ENCODE measurements at regions not wholly inside any gene's neighbourhood (a gene's known extent, or its start where the extent isn't known, plus 50 kb on each side); places are given as distances from the start of the nearest gene placed in this dataset.

- DNase-seq: no peak
- H3K27ac ChIP-seq (ENCODE audit: low read depth in 2 of 2, low read length in 2 of 2): no peak overlapping the region
- H3K9ac ChIP-seq (ENCODE audit: low read length in 3 of 3): no peak overlapping the region
- TF ChIP-seq CTCF (IDR thresholded peaks at IDR 0.05; ENCODE audit: borderline replicate concordance, extremely low read depth, insufficient read depth): no peak
- no peaks in the 10 kb centered on the region for H3K36me3 ChIP-seq (ENCODE audit: control insufficient read depth in 2 of 3, insufficient read depth in 3 of 3, low read length in 3 of 3)
- intact Hi-C loops (cut with DNase I): no loop called here
- H3K9me3 ChIP-seq (ENCODE audit: control insufficient read depth in 2 of 3, insufficient read depth in 1 of 3, low read length in 3 of 3): no peaks in the 10 kb centered on the region
- no peaks in the 10 kb centered on the region for H3K4me1 ChIP-seq (ENCODE audit: control insufficient read depth in 2 of 3, insufficient read depth in 2 of 3, low read depth in 1 of 3, low read length in 3 of 3)
- H3K27me3 ChIP-seq (ENCODE audit: control insufficient read depth, insufficient read depth, low read length): no peaks in the 10 kb centered on the region
- no peak for FAIRE-seq
- no peak overlapping the region for H3K4me3 ChIP-seq (ENCODE audit: low read length in 3 of 3)
Measured at GRCh38 chr1:13996334-13996733, 296.3 kb downstream of the PRDM2 start.

GRCh38 chr1:14003552-14003951 lies 303.6 kb downstream of the PRDM2 start:
- Histone ChIP-seq H3K4me1 (ENCODE audit: control insufficient read depth in 2 of 3, insufficient read depth in 2 of 3, low read depth in 1 of 3, low read length in 3 of 3) (no peaks in the 10 kb centered on the region), H3K36me3 (ENCODE audit: control insufficient read depth in 2 of 3, insufficient read depth in 3 of 3, low read length in 3 of 3) (no peaks in the 10 kb centered on the region), H3K4me3 (ENCODE audit: low read length in 3 of 3) (no peak overlapping the region), H3K27me3 (ENCODE audit: control insufficient read depth, insufficient read depth, low read length) (no peaks in the 10 kb centered on the region), H3K9me3 (ENCODE audit: control insufficient read depth in 2 of 3, insufficient read depth in 1 of 3, low read length in 3 of 3) (peaks cover 0 to 9% (median 0%) of the 10 kb centered on the region in 3 donors), H3K9ac (ENCODE audit: low read length in 3 of 3) (no peak overlapping the region), H3K27ac (ENCODE audit: low read depth in 2 of 2, low read length in 2 of 2) (no peak overlapping the region)
- intact Hi-C loops (cut with DNase I): no loop called here
- no peak for TF ChIP-seq CTCF (IDR thresholded peaks at IDR 0.05; ENCODE audit: borderline replicate concordance, extremely low read depth, insufficient read depth)
- DNase-seq (no peak), FAIRE-seq (no peak)

GRCh38 chr1:14009582-14009981 lies 309.6 kb downstream of the PRDM2 start:
- FAIRE-seq: no peak
- Histone ChIP-seq H3K27ac (ENCODE audit: low read depth in 2 of 2, low read length in 2 of 2) (no peak overlapping the region), H3K36me3 (ENCODE audit: control insufficient read depth in 2 of 3, insufficient read depth in 3 of 3, low read length in 3 of 3) (no peaks in the 10 kb centered on the region), H3K9me3 (ENCODE audit: control insufficient read depth in 2 of 3, insufficient read depth in 1 of 3, low read length in 3 of 3) (peaks cover 0 to 9% (median 0%) of the 10 kb centered on the region in 3 donors), H3K4me1 (ENCODE audit: control insufficient read depth in 2 of 3, insufficient read depth in 2 of 3, low read depth in 1 of 3, low read length in 3 of 3) (no peaks in the 10 kb centered on the region), H3K9ac (ENCODE audit: low read length in 3 of 3) (no peak overlapping the region), H3K4me3 (ENCODE audit: low read length in 3 of 3) (no peak overlapping the region), H3K27me3 (ENCODE audit: control insufficient read depth, insufficient read depth, low read length) (no peaks in the 10 kb centered on the region)
- no peak for TF ChIP-seq CTCF (IDR thresholded peaks at IDR 0.05; ENCODE audit: borderline replicate concordance, extremely low read depth, insufficient read depth)
- intact Hi-C loops (cut with DNase I): no loop called here
- no peak for DNase-seq

GRCh38 chr1:14010476-14010875 lies 310.5 kb downstream of the PRDM2 start:
- Histone ChIP-seq H3K27me3 (ENCODE audit: control insufficient read depth, insufficient read depth, low read length) (no peaks in the 10 kb centered on the region), H3K36me3 (ENCODE audit: control insufficient read depth in 2 of 3, insufficient read depth in 3 of 3, low read length in 3 of 3) (no peaks in the 10 kb centered on the region), H3K4me1 (ENCODE audit: control insufficient read depth in 2 of 3, insufficient read depth in 2 of 3, low read depth in 1 of 3, low read length in 3 of 3) (no peaks in the 10 kb centered on the region), H3K27ac (ENCODE audit: low read depth in 2 of 2, low read length in 2 of 2) (no peak overlapping the region), H3K9ac (ENCODE audit: low read length in 3 of 3) (no peak overlapping the region), H3K4me3 (ENCODE audit: low read length in 3 of 3) (no peak overlapping the region), H3K9me3 (ENCODE audit: control insufficient read depth in 2 of 3, insufficient read depth in 1 of 3, low read length in 3 of 3) (peaks cover 0 to 9% (median 0%) of the 10 kb centered on the region in 3 donors)
- DNase-seq (no peak), FAIRE-seq (no peak)
- intact Hi-C loops (cut with DNase I): no loop called here
- TF ChIP-seq CTCF (IDR thresholded peaks at IDR 0.05; ENCODE audit: borderline replicate concordance, extremely low read depth, insufficient read depth): no peak
